H1 (cell line): ENCODE measurements at regions not wholly inside any gene's neighbourhood (a gene's known extent, or its start where the extent isn't known, plus 50 kb on each side); places are given as distances from the start of the nearest gene placed in this dataset.

ENCODE experiments used
- CTCF ChIA-PET: fragments of 300-600 bp; sonication (Branson Sonifier 250); formaldehyde crosslinking; loops from one replicate; lab custom pipeline; 2021; ENCODE audit not compliant: partially characterized antibody; lab: Charles Lee
- POLR2A ChIA-PET: fragments of 300-600 bp; sonication (Branson Sonifier 250); formaldehyde crosslinking; loops from one replicate; lab custom pipeline; 2021; ENCODE audit warnings: inconsistent platforms; ENCODE audit not compliant: partially characterized antibody; lab: Charles Lee
- DNase-seq, 2 experiments: peaks; one replicate each; pipeline versions ENCODE4 v3.0.0 to v3.0.0-alpha.2; 2010 to 2022; ENCODE audit warnings: low spot score in 2 of 2, low read depth in 1 of 2, mixed read lengths in 1 of 2
- FAIRE-seq: peaks from 2 replicates; lab custom pipeline; 2011; peaks lifted over from hg19 to GRCh38; lab: Jason Lieb, UNC
- H2AFZ ChIP-seq: 2 replicates; pipeline ENCODE4 v1.8.1; 2012; ENCODE audit warnings: low read length, inconsistent platforms
- H2AK5ac ChIP-seq: 2 replicates; pipeline ENCODE4 v1.6.1; 2013; ENCODE audit warnings: low read depth, low read length
- H2BK120ac ChIP-seq: replicated peaks from 2 replicates; pipeline ENCODE3; 2013; ENCODE audit warnings: low read depth, low read length, inconsistent platforms
- H2BK12ac ChIP-seq: 2 replicates; pipeline ENCODE4 v1.6.1; 2013; ENCODE audit warnings: low read depth, low read length
- H2BK15ac ChIP-seq: 2 replicates; pipeline ENCODE4 v1.6.1; 2013; ENCODE audit warnings: low read length
- H2BK20ac ChIP-seq: 2 replicates; pipeline ENCODE4 v1.6.1; 2013; ENCODE audit warnings: low read length
- H2BK5ac ChIP-seq: 2 replicates; pipeline ENCODE4 v1.6.1; 2013; ENCODE audit warnings: low read depth, low read length
- H3K14ac ChIP-seq: 2 replicates; pipeline ENCODE4 v1.6.1; 2013; ENCODE audit warnings: inconsistent platforms; ENCODE audit not compliant: insufficient read length
- H3K18ac ChIP-seq: 2 replicates; pipeline ENCODE4 v1.6.1; 2013; ENCODE audit warnings: low read length; ENCODE audit errors: extremely low read depth
- H3K23ac ChIP-seq: 2 replicates; pipeline ENCODE4 v1.6.1; 2013; ENCODE audit warnings: inconsistent platforms; ENCODE audit not compliant: insufficient read length
- H3K23me2 ChIP-seq: 2 replicates; pipeline ENCODE4 v1.6.1; 2013; ENCODE audit warnings: low read depth, low read length
- H3K27ac ChIP-seq: 2 replicates; pipeline ENCODE4 v1.6.1; 2011; ENCODE audit warnings: low read depth, low read length, inconsistent platforms
- H3K27me3 ChIP-seq, 4 experiments: replicated peaks in 1 of 4; 1 replicate in 1 of 4; 2 replicates in 3 of 4; pipeline versions ENCODE4 v1.6.1 to v1.8.1; 2011 to 2013; ENCODE audit warnings: low read length in 3 of 4, mild to moderate bottlenecking in 3 of 4, inconsistent platforms in 2 of 4, mixed read lengths in 2 of 4, moderate library complexity in 1 of 4; ENCODE audit not compliant: control insufficient read depth in 3 of 4, insufficient read depth in 3 of 4; ENCODE audit errors: extremely low read depth in 1 of 4
- H3K36me3 ChIP-seq, 4 experiments: 2 replicates each; pipeline versions ENCODE4 v1.6.1 to v1.8.1; 2011 to 2013; ENCODE audit warnings: mild to moderate bottlenecking in 4 of 4, low read length in 3 of 4, moderate library complexity in 2 of 4, control low read depth in 1 of 4, inconsistent platforms in 1 of 4; ENCODE audit not compliant: insufficient read depth in 4 of 4, control insufficient read depth in 2 of 4
- H3K4ac ChIP-seq: replicated peaks from 2 replicates; pipeline ENCODE3; 2013; ENCODE audit warnings: low read length, low read depth, mixed read lengths, inconsistent platforms; ENCODE audit not compliant: insufficient read length
- H3K4me1 ChIP-seq, 4 experiments: replicated peaks in 1 of 4; 1 replicate in 1 of 4; 2 replicates in 3 of 4; pipeline versions ENCODE4 v1.6.1 to v1.8.1; 2011 to 2013; ENCODE audit warnings: low read length in 3 of 4, inconsistent platforms in 2 of 4, mixed read lengths in 1 of 4; ENCODE audit not compliant: insufficient read depth in 4 of 4, control insufficient read depth in 3 of 4
- H3K4me2 ChIP-seq, 2 experiments: 2 replicates each; pipeline versions ENCODE4 v1.6.1 to v1.8.1; 2011 to 2013; ENCODE audit warnings: low read depth in 2 of 2, low read length in 2 of 2, control low read depth in 1 of 2, inconsistent platforms in 1 of 2, mild to moderate bottlenecking in 1 of 2; ENCODE audit not compliant: insufficient read depth in 1 of 2
- H3K4me3 ChIP-seq, 4 experiments: fragments of 200-600, 300-600 bp in 1 of 4; sonication (generic), shearing (Covaris generic), sonication (Bioruptor Twin) in 1 of 4; 2 replicates each; pipeline versions ENCODE4 v1.5.1 to v1.8.1; 2011 to 2016; ENCODE audit warnings: low read length in 4 of 4, low read depth in 3 of 4, control low read depth in 2 of 4, inconsistent platforms in 2 of 4, mild to moderate bottlenecking in 2 of 4, mixed read lengths in 1 of 4, moderate library complexity in 1 of 4; ENCODE audit not compliant: insufficient read depth in 2 of 4; ENCODE audit errors: extremely low read depth in 1 of 4
- H3K56ac ChIP-seq: replicated peaks from 2 replicates; pipeline ENCODE3; 2013; ENCODE audit warnings: low read depth, mild to moderate bottlenecking, mixed read lengths, low read length, inconsistent platforms; ENCODE audit not compliant: insufficient read length
- H3K79me1 ChIP-seq: 2 replicates; pipeline ENCODE4 v1.6.1; 2013; ENCODE audit warnings: low read depth, low read length, control low read depth
- H3K79me2 ChIP-seq, 2 experiments: 2 replicates each; pipeline versions ENCODE4 v1.6.1 to v1.8.1; 2012 to 2013; ENCODE audit warnings: low read length in 2 of 2, mild to moderate bottlenecking in 2 of 2, inconsistent platforms in 1 of 2; ENCODE audit not compliant: insufficient read depth in 2 of 2, control insufficient read depth in 1 of 2
- H3K9ac ChIP-seq, 4 experiments: replicated peaks in 1 of 4; 1 replicate in 1 of 4; 2 replicates in 3 of 4; pipeline versions ENCODE4 v1.6.1 to v1.8.1; 2011 to 2013; ENCODE audit warnings: low read depth in 3 of 4, low read length in 3 of 4, control low read depth in 2 of 4, mild to moderate bottlenecking in 2 of 4, moderate library complexity in 2 of 4, inconsistent platforms in 1 of 4; ENCODE audit errors: extremely low read depth in 1 of 4
- H3K9me3 ChIP-seq, 2 experiments: 2 replicates each; pipeline versions ENCODE4 v1.6.1 to v1.8.1; 2012 to 2013; ENCODE audit warnings: mild to moderate bottlenecking in 2 of 2, moderate library complexity in 2 of 2, control low read depth in 1 of 2, inconsistent platforms in 1 of 2, low read depth in 1 of 2, low read length in 1 of 2, mixed read lengths in 1 of 2; ENCODE audit not compliant: insufficient read depth in 2 of 2
- H4K20me1 ChIP-seq, 2 experiments: replicated peaks in 1 of 2; 2 replicates each; pipeline versions ENCODE3 to v1.8.1; 2011 to 2013; ENCODE audit warnings: inconsistent platforms in 2 of 2, low read length in 2 of 2, mild to moderate bottlenecking in 1 of 2; ENCODE audit not compliant: insufficient read depth in 2 of 2, control insufficient read depth in 1 of 2
- H4K5ac ChIP-seq: 2 replicates; pipeline ENCODE4 v1.6.1; 2013; ENCODE audit warnings: low read length, low read depth, mixed read lengths, inconsistent platforms; ENCODE audit not compliant: insufficient read length
- H4K8ac ChIP-seq: 2 replicates; pipeline ENCODE4 v1.8.0; 2013; ENCODE audit warnings: mild to moderate bottlenecking, moderate library complexity, low read length, inconsistent platforms; ENCODE audit not compliant: insufficient read depth; ENCODE audit errors: extremely low read depth
- H4K91ac ChIP-seq: replicated peaks from 2 replicates; pipeline ENCODE3; 2013; ENCODE audit warnings: low read length, mixed read lengths, inconsistent platforms; ENCODE audit not compliant: insufficient read length
- GABPA ChIP-seq: IDR thresholded peaks from 2 replicates; pipeline ENCODE4 v1.6.1; 2011; ENCODE audit warnings: mild to moderate bottlenecking, low read length, moderate library complexity, borderline replicate concordance; ENCODE audit not compliant: insufficient read depth
- RXRA ChIP-seq: IDR thresholded peaks from 2 replicates; pipeline ENCODE4 v1.6.1; 2011; ENCODE audit warnings: low read depth, mild to moderate bottlenecking, low read length, moderate library complexity; ENCODE audit not compliant: insufficient read depth
- SP4 ChIP-seq: IDR thresholded peaks from 2 replicates; pipeline ENCODE4 v1.6.1; 2012; ENCODE audit warnings: low read length, inconsistent platforms
- TBP ChIP-seq: IDR thresholded peaks from 2 replicates; pipeline ENCODE4 v1.6.1; 2011; ENCODE audit warnings: low read depth, low read length, improper control_type of control experiment
- TEAD4 ChIP-seq: IDR thresholded peaks from 2 replicates; pipeline ENCODE4 v1.6.1; 2012; ENCODE audit warnings: low read depth, low read length, inconsistent platforms, mixed read lengths
- WGBS, 2 experiments: shearing (Covaris generic) in 1 of 2; methylation state at CpG; one replicate each; pipeline versions ENCODE4 v1.1.6 to v1.1.7; 2013 to 2015; ENCODE audit warnings: low lambda C conversion rate in 2 of 2, mixed read lengths in 2 of 2, inconsistent platforms in 1 of 2, low coverage in 1 of 2, missing lambda C conversion rate in 1 of 2; ENCODE audit not compliant: insufficient replicate concordance in 2 of 2, insufficient coverage in 1 of 2, insufficient read length in 1 of 2; ENCODE audit errors: extremely low coverage in 1 of 2, missing lambda C conversion rate in 1 of 2; 5-methylcytosine and 5-hydroxymethylcytosine counted together

DNA sequence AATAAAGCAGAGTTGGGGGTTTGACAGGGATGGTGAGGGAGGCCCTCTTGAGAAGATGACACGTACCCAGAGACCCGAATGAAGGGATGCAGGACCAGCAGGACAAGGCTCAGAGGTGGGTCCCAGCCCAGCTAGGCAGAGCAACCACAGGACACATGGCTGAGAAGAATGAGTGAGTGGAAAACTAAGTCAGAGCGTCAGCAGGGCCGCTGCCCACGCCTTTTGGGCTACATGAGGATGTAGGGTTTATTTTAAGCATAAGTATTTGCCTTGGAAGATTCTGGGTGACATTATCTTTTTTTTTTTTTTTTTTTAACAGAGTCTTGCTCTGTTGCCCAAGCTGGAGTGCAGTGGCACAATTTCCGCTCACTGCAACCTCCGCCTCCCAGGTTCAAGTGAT is 176.0 kb downstream of the TMEM132E start:
- H2AFZ ChIP-seq, result no peak overlapping the region
- FAIRE-seq (no peak), DNase-seq (no peak)
- H3K36me3 ChIP-seq, result no peaks in the 10 kb centered on the region
- H4K8ac ChIP-seq, result no peak overlapping the region
- no peak overlapping the region for H3K18ac ChIP-seq
- no peaks in the 10 kb centered on the region for H4K20me1 ChIP-seq
- no peaks in the 10 kb centered on the region for H3K79me2 ChIP-seq
- no peak overlapping the region for H4K5ac ChIP-seq
- no peaks in the 10 kb centered on the region; the same call in 1 of the 2 replicates for H3K23me2 ChIP-seq
- no peak overlapping the region for H4K91ac ChIP-seq
- ChIA-PET POLR2A (no interaction called here), CTCF (interaction anchor here (0.7 to 1.1 kb wide), 2 partner anchors 23 to 467 kb away, joined by 3 to 4 read pairs; no protein-coding TSS in a partner anchor)
- 95% methylated on average over 7 of the region's 7 CpGs; no CpG with 5 or more reads in 1 of the 2 experiments for WGBS, 2 experiments
- no peak overlapping the region for H3K9ac ChIP-seq
- no peak overlapping the region for H3K4me2 ChIP-seq
- no peak overlapping the region for H3K4me3 ChIP-seq
- no peak overlapping the region for H3K27ac ChIP-seq
- H3K14ac ChIP-seq, result no peak overlapping the region
- no peak overlapping the region for H2BK120ac ChIP-seq
- H3K27me3 ChIP-seq, result no peaks in the 10 kb centered on the region
- H3K23ac ChIP-seq, result no peak overlapping the region
- no peak overlapping the region for H2BK5ac ChIP-seq
- H2BK15ac ChIP-seq, result no peak overlapping the region
- no peak overlapping the region for H2BK20ac ChIP-seq
- no peak overlapping the region for H3K56ac ChIP-seq
- no peak overlapping the region for H2AK5ac ChIP-seq
- peaks cover 2 to 11% (median 5%) of the 10 kb centered on the region in 4 experiments; a peak in 6 of 7 replicates for H3K4me1 ChIP-seq
- H3K4ac ChIP-seq, result no peak overlapping the region
- H2BK12ac ChIP-seq, result no peak overlapping the region
- no peaks in the 10 kb centered on the region for H3K9me3 ChIP-seq
- no peaks in the 10 kb centered on the region for H3K79me1 ChIP-seq
- TF ChIP-seq TEAD4 (no peak), RXRA (no peak), SP4 (no peak), TBP (no peak), GABPA (no peak)
